ENCODE measurements at regions not wholly inside any gene's neighbourhood (a gene's known extent, or its start where the extent isn't known, plus 50 kb on each side); places are given as distances from the start of the nearest gene placed in this dataset.

DNA sequence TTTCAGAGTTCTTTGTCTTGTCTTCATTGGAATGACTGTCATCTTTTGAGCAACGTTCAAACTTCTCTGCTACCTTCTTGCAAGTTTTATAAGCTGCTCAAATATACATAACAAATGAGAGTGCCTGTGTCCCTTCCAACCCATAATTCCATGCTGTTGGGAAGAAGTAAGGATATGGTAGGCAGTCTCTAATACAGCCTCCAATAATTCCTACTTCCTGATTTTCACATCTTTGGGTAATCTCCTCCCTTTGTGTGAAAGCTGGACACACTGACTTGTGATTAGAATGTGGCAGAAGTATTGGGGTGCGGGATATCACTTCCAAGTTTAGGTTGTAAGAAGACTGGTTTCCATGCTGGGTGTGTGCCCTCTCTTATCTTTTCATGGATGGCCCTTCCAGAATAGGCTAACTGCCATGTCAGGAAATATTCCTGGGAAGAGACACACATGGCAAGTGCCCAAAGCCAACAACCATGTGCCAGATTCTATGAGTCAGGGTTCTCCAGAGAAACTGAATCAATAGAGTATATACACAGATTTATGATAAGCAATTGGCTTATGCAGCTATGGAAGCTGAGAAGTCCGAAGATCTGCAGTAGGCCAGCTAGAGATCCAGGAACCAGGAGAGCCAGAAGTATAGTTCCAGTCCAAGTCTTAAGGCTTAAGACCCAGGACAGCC lies 531.3 kb downstream of the NTRK2 start:
- Mint-ChIP-seq H3K9me3 (no peaks in the 10 kb centered on the region), H3K4me3 (ENCODE audit: low read depth) (no peak overlapping the region), H3K4me1 (ENCODE audit: low read depth) (no peaks in the 10 kb centered on the region), H3K36me3 (ENCODE audit: low read depth) (no peaks in the 10 kb centered on the region), H3K27me3 (ENCODE audit: low read depth) (no peaks in the 10 kb centered on the region), H3K27ac (no peak overlapping the region)
- DNase-seq (ENCODE audit: low spot score), result no peak
- intact Hi-C loops (cut with micrococcal nuclease), result no loop called here

DNA sequence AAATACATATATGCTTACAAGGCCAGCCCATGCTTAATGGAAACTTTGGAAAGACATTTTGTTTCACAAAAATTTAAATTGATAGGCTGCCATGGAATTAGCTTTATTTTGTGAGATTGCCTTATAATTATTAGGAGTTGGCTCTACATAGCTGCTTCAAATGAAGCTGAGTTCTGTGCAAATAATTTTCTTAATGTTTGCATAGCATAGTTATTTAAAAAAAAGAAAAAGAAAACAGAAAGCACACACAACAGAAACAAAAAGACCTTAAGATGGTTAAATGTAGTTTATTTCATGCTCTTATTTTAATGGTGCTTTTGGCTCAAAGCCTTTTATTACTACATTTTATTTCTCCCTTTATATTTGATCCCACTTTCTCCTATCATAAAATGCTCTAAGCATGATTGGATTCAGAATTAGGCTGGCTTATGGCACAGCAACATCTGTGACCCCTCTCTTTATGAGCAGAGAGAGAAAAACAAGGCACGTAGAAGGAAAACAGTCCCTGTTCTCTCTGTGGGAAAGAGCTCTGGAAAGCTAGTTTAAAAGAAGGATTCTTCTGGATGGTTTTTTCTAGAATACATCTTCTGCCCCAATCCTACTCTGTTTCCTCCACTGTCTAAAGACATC lies 530.5 kb downstream of the NTRK2 start:
- no peaks in the 10 kb centered on the region for H3K4me1 Mint-ChIP-seq (ENCODE audit: low read depth)
- DNase-seq (ENCODE audit: low spot score), result no peak
- no peak overlapping the region for H3K27ac Mint-ChIP-seq
- no peaks in the 10 kb centered on the region for H3K27me3 Mint-ChIP-seq (ENCODE audit: low read depth)
- H3K4me3 Mint-ChIP-seq (ENCODE audit: low read depth), result no peak overlapping the region
- intact Hi-C loops (cut with micrococcal nuclease), result no loop called here
- no peaks in the 10 kb centered on the region for H3K36me3 Mint-ChIP-seq (ENCODE audit: low read depth)
- H3K9me3 Mint-ChIP-seq, result peaks cover 2% of the 10 kb centered on the region

DNA sequence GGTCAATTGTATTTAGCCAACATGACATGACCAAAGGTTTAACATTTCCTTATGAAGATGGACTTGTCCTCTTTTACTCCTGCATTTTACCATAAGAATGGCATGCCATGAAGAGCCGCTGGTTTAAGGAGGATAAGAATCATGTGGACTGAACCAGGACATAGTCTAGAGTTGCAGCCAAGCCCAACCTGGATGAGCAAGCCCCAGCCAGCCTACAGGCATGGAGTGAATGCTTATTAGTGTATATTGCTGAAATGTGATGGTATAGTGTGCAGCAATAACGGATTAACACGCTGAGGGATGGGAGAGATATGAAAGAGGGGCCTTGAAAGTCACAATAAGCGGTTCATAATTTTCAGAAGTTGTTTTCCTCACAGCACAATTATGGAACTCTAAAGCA lies 523.2 kb downstream of the NTRK2 start:
- Mint-ChIP-seq H3K4me1 (ENCODE audit: low read depth) (no peaks in the 10 kb centered on the region), H3K27ac (no peak overlapping the region), H3K9me3 (peaks cover 7% of the 10 kb centered on the region), H3K36me3 (ENCODE audit: low read depth) (no peaks in the 10 kb centered on the region), H3K27me3 (ENCODE audit: low read depth) (no peaks in the 10 kb centered on the region), H3K4me3 (ENCODE audit: low read depth) (no peak overlapping the region)
- no peak for DNase-seq (ENCODE audit: low spot score)
- intact Hi-C loops (cut with micrococcal nuclease), result no loop called here

DNA sequence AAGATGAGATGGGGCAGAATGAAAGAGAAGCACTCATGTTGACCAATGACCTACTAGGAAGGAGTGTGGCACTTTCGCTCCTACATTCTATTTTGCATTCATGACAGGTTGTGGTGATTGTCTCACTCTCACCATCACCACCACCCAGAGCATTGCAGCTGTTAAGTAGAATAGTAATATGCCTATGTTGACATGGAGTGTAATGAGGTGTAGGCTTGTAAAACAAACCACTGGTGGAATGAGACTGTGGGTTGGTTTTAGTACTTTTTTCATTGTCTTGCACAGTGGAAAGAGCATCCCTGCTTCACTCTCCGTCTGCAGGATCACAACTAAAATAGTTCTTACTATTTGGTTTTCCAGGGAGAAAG lies 516.7 kb downstream of the NTRK2 start:
- no peaks in the 10 kb centered on the region for H3K27me3 Mint-ChIP-seq (ENCODE audit: low read depth)
- H3K4me1 Mint-ChIP-seq (ENCODE audit: low read depth), result no peaks in the 10 kb centered on the region
- H3K36me3 Mint-ChIP-seq (ENCODE audit: low read depth), result no peaks in the 10 kb centered on the region
- H3K4me3 Mint-ChIP-seq (ENCODE audit: low read depth), result no peak overlapping the region
- no peak overlapping the region for H3K27ac Mint-ChIP-seq
- no peaks in the 10 kb centered on the region for H3K9me3 Mint-ChIP-seq
- intact Hi-C loops (cut with micrococcal nuclease), result no loop called here
- DNase-seq (ENCODE audit: low spot score), result no peak

DNA sequence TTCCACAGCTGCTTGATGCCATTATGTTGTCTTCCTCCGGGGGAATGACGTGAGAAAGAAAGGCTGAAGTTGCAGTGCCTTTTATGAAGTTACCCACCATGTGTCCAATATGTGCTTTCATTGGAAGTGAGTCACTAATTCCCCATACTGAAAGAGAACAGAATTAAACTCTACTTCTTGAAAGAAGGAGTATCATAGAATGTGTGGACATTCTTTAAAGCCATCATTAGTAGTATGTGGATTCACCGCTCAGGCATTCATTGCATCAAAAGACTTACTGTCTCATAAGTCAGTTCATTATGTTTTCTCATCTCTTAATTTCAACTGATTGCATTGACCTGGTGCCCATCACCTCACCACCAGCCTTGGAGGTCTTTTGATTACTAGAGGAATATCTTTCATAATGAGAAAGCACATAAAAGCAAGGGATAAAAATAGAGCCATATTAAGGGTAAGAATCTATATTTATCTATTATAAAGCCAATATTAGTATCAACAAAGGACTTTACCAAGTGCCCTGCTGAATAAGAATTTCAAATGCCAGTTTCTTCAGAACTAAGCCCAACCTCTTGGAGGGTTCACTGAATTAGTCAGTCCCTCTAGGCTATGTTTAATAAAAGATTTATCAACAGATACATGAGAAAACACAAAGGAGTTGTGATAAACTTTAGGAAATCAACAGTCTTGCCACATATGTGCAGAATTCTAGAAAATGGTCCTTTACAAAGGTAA lies 516.1 kb downstream of the NTRK2 start:
- Mint-ChIP-seq H3K27me3 (ENCODE audit: low read depth) (no peaks in the 10 kb centered on the region), H3K36me3 (ENCODE audit: low read depth) (no peaks in the 10 kb centered on the region), H3K27ac (no peak overlapping the region), H3K4me1 (ENCODE audit: low read depth) (no peaks in the 10 kb centered on the region), H3K9me3 (no peaks in the 10 kb centered on the region), H3K4me3 (ENCODE audit: low read depth) (no peak overlapping the region)
- DNase-seq (ENCODE audit: low spot score), result no peak
- intact Hi-C loops (cut with micrococcal nuclease), result no loop called here

DNA sequence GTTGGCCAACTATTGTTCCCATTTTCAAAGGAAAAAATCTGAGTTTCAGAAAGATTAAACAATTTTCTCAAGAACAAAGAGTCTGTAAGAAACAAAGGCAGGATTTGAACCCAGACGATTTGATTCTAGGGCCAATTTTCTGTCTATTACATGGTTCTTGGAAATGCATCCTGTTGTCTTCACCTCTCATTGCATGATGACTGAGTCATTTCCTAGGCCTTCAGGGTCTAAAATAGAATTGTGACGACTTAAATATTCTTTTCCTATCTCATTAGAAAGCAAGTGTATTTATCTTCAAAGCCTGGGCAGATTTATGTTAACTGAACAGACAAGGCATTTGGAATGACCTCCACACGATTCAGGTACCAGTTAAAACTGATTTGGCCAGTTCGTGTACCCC lies 512.9 kb downstream of the NTRK2 start:
- no peak for DNase-seq (ENCODE audit: low spot score)
- Mint-ChIP-seq H3K4me1 (ENCODE audit: low read depth) (no peaks in the 10 kb centered on the region), H3K36me3 (ENCODE audit: low read depth) (no peaks in the 10 kb centered on the region), H3K4me3 (ENCODE audit: low read depth) (no peak overlapping the region), H3K27me3 (ENCODE audit: low read depth) (no peaks in the 10 kb centered on the region), H3K27ac (no peak overlapping the region), H3K9me3 (no peaks in the 10 kb centered on the region)
- intact Hi-C loops (cut with micrococcal nuclease), result no loop called here

DNA sequence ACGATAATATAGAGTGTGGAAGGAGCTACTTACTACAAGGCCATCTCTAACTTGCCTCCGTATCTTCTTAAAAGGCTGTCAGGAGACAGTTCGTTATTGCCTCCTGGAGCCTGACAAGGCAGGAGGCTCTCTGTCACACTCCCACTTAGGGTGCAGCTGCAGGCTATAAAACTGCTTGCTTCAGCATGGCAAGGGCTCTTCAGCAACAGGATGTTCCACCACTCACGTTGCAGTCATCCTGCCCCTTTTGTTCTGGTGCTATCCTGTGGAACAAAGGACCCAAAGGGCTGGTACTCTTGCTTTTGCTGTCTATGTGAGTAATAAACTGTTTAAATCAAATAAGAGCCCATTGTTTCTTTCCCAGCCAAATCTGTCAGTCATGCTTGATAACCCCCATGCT lies 508.9 kb downstream of the NTRK2 start:
- no peaks in the 10 kb centered on the region for H3K9me3 Mint-ChIP-seq
- no peak overlapping the region for H3K27ac Mint-ChIP-seq
- DNase-seq (ENCODE audit: low spot score), result no peak
- no peaks in the 10 kb centered on the region for H3K27me3 Mint-ChIP-seq (ENCODE audit: low read depth)
- intact Hi-C loops (cut with micrococcal nuclease), result no loop called here
- no peak overlapping the region for H3K4me3 Mint-ChIP-seq (ENCODE audit: low read depth)
- no peaks in the 10 kb centered on the region for H3K4me1 Mint-ChIP-seq (ENCODE audit: low read depth)
- H3K36me3 Mint-ChIP-seq (ENCODE audit: low read depth), result no peaks in the 10 kb centered on the region

DNA sequence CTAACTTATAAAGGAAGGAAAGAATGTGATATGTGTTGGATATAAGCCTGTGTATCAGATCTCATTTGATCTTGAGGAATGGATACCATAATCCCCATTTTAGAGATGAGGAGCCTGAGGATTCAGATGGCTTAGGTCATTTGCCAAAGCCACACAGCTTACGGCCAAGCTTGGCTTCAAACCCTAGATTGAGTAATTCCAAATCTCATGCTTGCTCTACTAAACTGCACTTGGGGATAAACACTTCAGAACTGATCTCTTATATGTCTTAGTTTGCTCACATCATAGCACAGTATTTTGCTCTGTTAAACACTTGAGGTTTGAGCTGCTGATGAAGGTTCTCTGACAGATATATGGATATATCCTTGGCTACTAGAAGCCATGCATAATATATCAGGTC lies 504.4 kb downstream of the NTRK2 start:
- intact Hi-C loops (cut with micrococcal nuclease), result no loop called here
- Mint-ChIP-seq H3K36me3 (ENCODE audit: low read depth) (no peaks in the 10 kb centered on the region), H3K4me3 (ENCODE audit: low read depth) (no peak overlapping the region), H3K27me3 (ENCODE audit: low read depth) (no peaks in the 10 kb centered on the region), H3K9me3 (peaks cover 5% of the 10 kb centered on the region), H3K4me1 (ENCODE audit: low read depth) (no peaks in the 10 kb centered on the region), H3K27ac (no peak overlapping the region)
- no peak for DNase-seq (ENCODE audit: low spot score)

DNA sequence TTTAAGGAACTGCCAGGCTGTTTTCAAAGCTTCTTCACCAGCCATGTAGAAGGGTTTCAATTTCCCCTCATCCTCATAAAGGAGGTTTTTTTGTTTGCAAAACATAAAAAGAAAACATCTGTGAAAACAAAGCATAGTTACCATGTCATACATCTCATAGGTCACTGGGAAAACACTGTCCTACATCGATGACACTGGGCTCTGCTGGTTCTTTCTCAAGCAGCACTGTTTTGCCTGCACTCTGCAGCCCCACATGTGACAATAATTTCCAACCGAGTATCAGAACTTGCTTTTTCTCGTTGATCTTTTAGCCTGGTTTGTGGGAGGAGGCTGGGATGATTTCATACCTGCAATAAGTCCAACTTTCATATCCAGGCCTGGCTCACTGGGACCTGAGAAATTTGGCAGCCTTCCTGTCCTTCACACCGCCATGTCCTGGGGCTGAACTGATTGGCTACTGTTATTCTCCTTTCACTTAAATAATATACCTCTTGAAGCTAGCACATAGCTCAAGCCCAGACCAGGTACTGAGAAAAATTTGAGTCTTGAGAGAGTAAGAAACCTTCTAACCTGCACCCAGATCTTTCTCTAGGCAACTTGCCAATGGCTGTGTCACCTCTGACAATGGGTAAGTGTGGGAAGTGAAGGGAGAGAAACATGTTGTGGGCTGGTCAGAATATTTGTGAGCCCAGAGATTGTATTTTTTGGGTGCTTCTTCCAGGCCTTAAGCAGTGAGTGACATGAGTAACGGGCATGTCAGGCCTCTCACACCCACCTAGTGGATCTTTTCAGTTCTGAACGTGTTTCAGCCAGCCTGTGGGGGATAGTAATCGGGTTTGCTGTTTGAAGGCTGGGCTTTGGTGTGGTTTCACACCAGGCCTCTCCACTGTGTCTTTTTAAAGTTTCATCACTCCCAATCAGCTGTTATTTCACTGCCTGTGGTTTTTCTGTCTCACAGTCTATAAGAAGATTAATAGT lies 502.8 kb downstream of the NTRK2 start:
- no peaks in the 10 kb centered on the region for H3K36me3 Mint-ChIP-seq (ENCODE audit: low read depth)
- no peaks in the 10 kb centered on the region for H3K4me1 Mint-ChIP-seq (ENCODE audit: low read depth)
- peaks cover 5% of the 10 kb centered on the region for H3K9me3 Mint-ChIP-seq
- H3K27ac Mint-ChIP-seq, result no peak overlapping the region
- no peaks in the 10 kb centered on the region for H3K27me3 Mint-ChIP-seq (ENCODE audit: low read depth)
- DNase-seq (ENCODE audit: low spot score), result no peak
- intact Hi-C loops (cut with micrococcal nuclease), result no loop called here
- H3K4me3 Mint-ChIP-seq (ENCODE audit: low read depth), result no peak overlapping the region

DNA sequence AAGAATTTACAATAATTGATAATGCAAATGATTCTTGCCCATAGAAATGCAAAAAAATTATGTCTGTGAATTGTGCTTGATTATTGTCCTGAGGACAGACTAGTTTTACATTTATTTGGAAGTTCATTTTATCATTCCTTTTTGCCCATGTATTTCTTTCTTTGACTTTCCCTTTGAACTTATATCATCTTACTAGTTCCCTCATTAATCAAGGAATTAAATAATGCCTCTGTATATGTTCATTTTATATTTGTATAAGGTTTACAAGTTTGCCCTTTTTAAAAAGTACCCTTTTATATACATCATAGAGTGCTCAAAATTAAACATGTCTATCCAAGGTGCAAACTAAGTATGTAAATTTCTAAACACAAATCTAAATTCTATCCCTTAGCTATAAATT lies 501.6 kb downstream of the NTRK2 start:
- H3K4me1 Mint-ChIP-seq (ENCODE audit: low read depth), result no peaks in the 10 kb centered on the region
- H3K27me3 Mint-ChIP-seq (ENCODE audit: low read depth), result no peaks in the 10 kb centered on the region
- no peak for DNase-seq (ENCODE audit: low spot score)
- no peak overlapping the region for H3K4me3 Mint-ChIP-seq (ENCODE audit: low read depth)
- H3K36me3 Mint-ChIP-seq (ENCODE audit: low read depth), result no peaks in the 10 kb centered on the region
- intact Hi-C loops (cut with micrococcal nuclease), result no loop called here
- peaks cover 5% of the 10 kb centered on the region for H3K9me3 Mint-ChIP-seq
- no peak overlapping the region for H3K27ac Mint-ChIP-seq

DNA sequence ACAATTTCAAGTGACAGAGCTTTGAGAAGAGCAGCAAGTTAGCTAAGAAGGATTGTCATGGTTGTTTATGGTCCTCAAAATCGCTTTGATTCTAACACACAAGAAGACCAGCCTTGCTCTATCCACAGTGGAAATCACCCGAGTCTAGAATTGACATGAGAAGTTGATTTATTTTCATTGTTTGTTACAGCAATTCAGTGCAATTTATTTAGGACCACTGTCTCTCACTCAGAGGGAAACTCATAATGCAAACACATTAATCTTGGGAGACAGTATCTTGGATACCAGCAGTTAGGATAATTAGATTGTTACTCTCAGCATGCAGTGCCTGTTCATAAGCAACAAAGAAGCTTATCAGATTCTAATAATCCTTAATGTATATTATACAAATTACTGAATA lies 498.9 kb downstream of the NTRK2 start:
- no peaks in the 10 kb centered on the region for H3K36me3 Mint-ChIP-seq (ENCODE audit: low read depth)
- intact Hi-C loops (cut with micrococcal nuclease), result no loop called here
- H3K4me3 Mint-ChIP-seq (ENCODE audit: low read depth), result no peak overlapping the region
- no peaks in the 10 kb centered on the region for H3K27me3 Mint-ChIP-seq (ENCODE audit: low read depth)
- H3K9me3 Mint-ChIP-seq, result peaks cover 5% of the 10 kb centered on the region
- H3K27ac Mint-ChIP-seq, result no peak overlapping the region
- no peak for DNase-seq (ENCODE audit: low spot score)
- no peaks in the 10 kb centered on the region for H3K4me1 Mint-ChIP-seq (ENCODE audit: low read depth)

DNA sequence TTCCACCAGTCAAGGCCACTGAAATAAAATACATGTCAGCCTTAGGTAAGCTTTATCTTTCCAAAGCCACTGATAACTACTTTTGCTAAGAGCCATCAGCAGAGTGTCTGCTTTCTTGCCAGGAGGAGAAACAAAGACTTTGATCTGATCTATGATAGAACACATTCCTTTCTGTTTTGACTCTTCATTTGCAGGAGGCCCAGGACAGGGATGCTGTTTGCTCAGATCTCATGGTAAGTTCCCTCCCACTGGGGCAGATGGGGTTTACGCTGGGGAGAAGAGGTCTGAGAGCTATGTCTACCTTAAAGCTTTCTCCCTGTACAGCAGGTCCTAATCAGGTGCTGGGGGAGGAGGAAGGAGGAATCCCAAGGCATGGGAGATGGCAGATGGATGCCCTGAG lies 497.6 kb downstream of the NTRK2 start:
- intact Hi-C loops (cut with micrococcal nuclease), result no loop called here
- no peak for DNase-seq (ENCODE audit: low spot score)
- Mint-ChIP-seq H3K4me3 (ENCODE audit: low read depth) (no peak overlapping the region), H3K27me3 (ENCODE audit: low read depth) (no peaks in the 10 kb centered on the region), H3K4me1 (ENCODE audit: low read depth) (no peaks in the 10 kb centered on the region), H3K27ac (no peak overlapping the region), H3K36me3 (ENCODE audit: low read depth) (no peaks in the 10 kb centered on the region), H3K9me3 (peaks cover 5% of the 10 kb centered on the region)

Measured in activated T-helper 2 cell treated with anti-CD3 and anti-CD28 coated beads, Interferon-gamma antibody, Interleukin-2, Interleukin-4, amounts not matched to agents 10 μg/mL and 5 μg/mL and 100 μg/mL, durations not matched to agents 14 hours and 24 hours and 36 hours (primary cell).